ENCODE measurements at regions not wholly inside any gene's neighbourhood (a gene's known extent, or its start where the extent isn't known, plus 50 kb on each side); places are given as distances from the start of the nearest gene placed in this dataset.

GRCh38 chr6:88378639-88379038 is 212.5 kb upstream of the CNR1 start:
- no peaks in the 10 kb centered on the region for H3K9me3 ChIP-seq (ENCODE audit: control insufficient read depth in 2 of 3, low read length in 3 of 3)
- ATAC-seq (no peak), DNase-seq (no peak)
- Mint-ChIP-seq H3K27me3 (peaks cover 0 to 25% (median 8%) of the 10 kb centered on the region in 5 donors), H3K36me3 (no peaks in the 10 kb centered on the region), H3K27ac (no peak overlapping the region), H3K4me3 (no peak overlapping the region), H3K9me3 (peaks cover 0 to 1% (median 0%) of the 10 kb centered on the region in 11 donors), H3K4me1 (no peaks in the 10 kb centered on the region)
- CTCF ChIA-PET: no interaction called here
- POLR2A ChIA-PET: no interaction called here
- intact Hi-C loops (cut with micrococcal nuclease): no loop called here
- no peaks in the 10 kb centered on the region for H3K27me3 ChIP-seq (ENCODE audit: control insufficient read depth in 2 of 2, insufficient read depth in 2 of 2, low read length in 2 of 2)
- no peak overlapping the region for H3K4me3 ChIP-seq (ENCODE audit: low read length)
- H3K4me1 ChIP-seq (ENCODE audit: control insufficient read depth in 2 of 2, insufficient read depth in 2 of 2, low read length in 2 of 2): no peaks in the 10 kb centered on the region
- H3K27ac ChIP-seq (ENCODE audit: low read depth, low read length): no peak overlapping the region
- no peaks in the 10 kb centered on the region for H3K36me3 ChIP-seq (ENCODE audit: control insufficient read depth in 2 of 3, insufficient read depth in 3 of 3, low read length in 3 of 3)

- H3K36me3 ChIP-seq (ENCODE audit: control insufficient read depth in 2 of 3, insufficient read depth in 3 of 3, low read length in 3 of 3): no peaks in the 10 kb centered on the region
- intact Hi-C loops (cut with micrococcal nuclease): no loop called here
- ChIA-PET CTCF (no interaction called here), POLR2A (no interaction called here)
- no peak for DNase-seq
- H3K4me3 ChIP-seq (ENCODE audit: low read length): no peak overlapping the region
- H3K27me3 ChIP-seq (ENCODE audit: control insufficient read depth in 2 of 2, insufficient read depth in 2 of 2, low read length in 2 of 2): no peaks in the 10 kb centered on the region
- Mint-ChIP-seq H3K9me3 (peaks cover 0 to 1% (median 0%) of the 10 kb centered on the region in 11 donors), H3K27me3 (peaks cover 0 to 27% (median 7%) of the 10 kb centered on the region in 5 donors), H3K27ac (no peak overlapping the region), H3K4me3 (no peak overlapping the region), H3K36me3 (no peaks in the 10 kb centered on the region), H3K4me1 (no peaks in the 10 kb centered on the region)
- no peaks in the 10 kb centered on the region for H3K9me3 ChIP-seq (ENCODE audit: control insufficient read depth in 2 of 3, low read length in 3 of 3)
- no peak for ATAC-seq
- H3K27ac ChIP-seq (ENCODE audit: low read depth, low read length): no peak overlapping the region
- no peaks in the 10 kb centered on the region for H3K4me1 ChIP-seq (ENCODE audit: control insufficient read depth in 2 of 2, insufficient read depth in 2 of 2, low read length in 2 of 2)
These were observed 211.9 kb upstream of the CNR1 start for GRCh38 chr6:88377976-88378568.

- Histone ChIP-seq H3K4me1 (ENCODE audit: control insufficient read depth in 2 of 2, insufficient read depth in 2 of 2, low read length in 2 of 2) (no peaks in the 10 kb centered on the region), H3K36me3 (ENCODE audit: control insufficient read depth in 2 of 3, insufficient read depth in 3 of 3, low read length in 3 of 3) (no peaks in the 10 kb centered on the region), H3K4me3 (ENCODE audit: low read length) (no peak overlapping the region), H3K27ac (ENCODE audit: low read depth, low read length) (no peak overlapping the region), H3K9me3 (ENCODE audit: control insufficient read depth in 2 of 3, low read length in 3 of 3) (no peaks in the 10 kb centered on the region), H3K27me3 (ENCODE audit: control insufficient read depth in 2 of 2, insufficient read depth in 2 of 2, low read length in 2 of 2) (no peaks in the 10 kb centered on the region)
- ATAC-seq: no peak
- CTCF ChIA-PET: no interaction called here
- no peak overlapping the region for H3K27ac Mint-ChIP-seq
- no peak overlapping the region for H3K4me3 Mint-ChIP-seq
- H3K27me3 Mint-ChIP-seq: peaks cover 0 to 23% (median 4%) of the 10 kb centered on the region in 5 donors
- DNase-seq: no peak
- no peaks in the 10 kb centered on the region for H3K4me1 Mint-ChIP-seq
- no peaks in the 10 kb centered on the region for H3K9me3 Mint-ChIP-seq
- intact Hi-C loops (cut with micrococcal nuclease): no loop called here
- H3K36me3 Mint-ChIP-seq: no peaks in the 10 kb centered on the region
- POLR2A ChIA-PET: no interaction called here
These were observed 210.7 kb upstream of the CNR1 start for GRCh38 chr6:88376768-88377387.

GRCh38 chr6:88376197-88376596 is 210.1 kb upstream of the CNR1 start:
- Mint-ChIP-seq H3K36me3 (no peaks in the 10 kb centered on the region), H3K9me3 (no peaks in the 10 kb centered on the region), H3K27ac (no peak overlapping the region), H3K27me3 (peaks cover 0 to 29% (median 9%) of the 10 kb centered on the region in 5 donors), H3K4me3 (no peak overlapping the region), H3K4me1 (no peaks in the 10 kb centered on the region)
- H3K27ac ChIP-seq (ENCODE audit: low read depth, low read length): no peak overlapping the region
- ChIA-PET CTCF (no interaction called here), POLR2A (no interaction called here)
- intact Hi-C loops (cut with micrococcal nuclease): no loop called here
- H3K9me3 ChIP-seq (ENCODE audit: control insufficient read depth in 2 of 3, low read length in 3 of 3): no peaks in the 10 kb centered on the region
- no peaks in the 10 kb centered on the region for H3K4me1 ChIP-seq (ENCODE audit: control insufficient read depth in 2 of 2, insufficient read depth in 2 of 2, low read length in 2 of 2)
- H3K4me3 ChIP-seq (ENCODE audit: low read length): no peak overlapping the region
- no peaks in the 10 kb centered on the region for H3K27me3 ChIP-seq (ENCODE audit: control insufficient read depth in 2 of 2, insufficient read depth in 2 of 2, low read length in 2 of 2)
- no peak for ATAC-seq
- DNase-seq: no peak
- no peaks in the 10 kb centered on the region for H3K36me3 ChIP-seq (ENCODE audit: control insufficient read depth in 2 of 3, insufficient read depth in 3 of 3, low read length in 3 of 3)

GRCh38 chr6:88374553-88374952 is 208.4 kb upstream of the CNR1 start:
- H3K27me3 ChIP-seq (ENCODE audit: control insufficient read depth in 2 of 2, insufficient read depth in 2 of 2, low read length in 2 of 2): no peaks in the 10 kb centered on the region
- H3K4me1 ChIP-seq (ENCODE audit: control insufficient read depth in 2 of 2, insufficient read depth in 2 of 2, low read length in 2 of 2): no peaks in the 10 kb centered on the region
- ChIA-PET POLR2A (no interaction called here), CTCF (no interaction called here)
- H3K36me3 ChIP-seq (ENCODE audit: control insufficient read depth in 2 of 3, insufficient read depth in 3 of 3, low read length in 3 of 3): no peaks in the 10 kb centered on the region
- Mint-ChIP-seq H3K4me3 (no peak overlapping the region), H3K27me3 (peaks cover 0 to 38% (median 14%) of the 10 kb centered on the region in 5 donors), H3K9me3 (peaks cover 0 to 3% (median 0%) of the 10 kb centered on the region in 11 donors), H3K4me1 (no peaks in the 10 kb centered on the region), H3K27ac (no peak overlapping the region), H3K36me3 (no peaks in the 10 kb centered on the region)
- ATAC-seq: no peak
- H3K9me3 ChIP-seq (ENCODE audit: control insufficient read depth in 2 of 3, low read length in 3 of 3): no peaks in the 10 kb centered on the region
- intact Hi-C loops (cut with micrococcal nuclease): no loop called here
- DNase-seq: no peak
- H3K4me3 ChIP-seq (ENCODE audit: low read length): no peak overlapping the region
- no peak overlapping the region for H3K27ac ChIP-seq (ENCODE audit: low read depth, low read length)

GRCh38 chr6:88371480-88371879 is 205.3 kb upstream of the CNR1 start:
- H3K9me3 Mint-ChIP-seq: peaks cover 0 to 6% (median 0%) of the 10 kb centered on the region in 11 donors
- no peak for DNase-seq
- intact Hi-C loops (cut with micrococcal nuclease): no loop called here

GRCh38 chr6:88370127-88370710 is 204.1 kb upstream of the CNR1 start:
- no peak overlapping the region for H3K4me3 ChIP-seq (ENCODE audit: low read length)
- H3K27me3 ChIP-seq (ENCODE audit: control insufficient read depth in 2 of 2, insufficient read depth in 2 of 2, low read length in 2 of 2): no peaks in the 10 kb centered on the region
- ChIA-PET CTCF (no interaction called here), POLR2A (interaction anchor here (0.7 kb wide), 1 partner anchor 192 kb away, joined by 3 read pairs; no protein-coding TSS in a partner anchor)
- H3K4me3 Mint-ChIP-seq: no peak overlapping the region
- H3K36me3 ChIP-seq (ENCODE audit: control insufficient read depth in 2 of 3, insufficient read depth in 3 of 3, low read length in 3 of 3): no peaks in the 10 kb centered on the region
- no peaks in the 10 kb centered on the region for H3K36me3 Mint-ChIP-seq
- no peaks in the 10 kb centered on the region for H3K9me3 ChIP-seq (ENCODE audit: control insufficient read depth in 2 of 3, low read length in 3 of 3)
- peaks cover 0 to 6% (median 0%) of the 10 kb centered on the region in 11 donors for H3K9me3 Mint-ChIP-seq
- H3K27me3 Mint-ChIP-seq: peaks cover 0 to 47% (median 22%) of the 10 kb centered on the region in 5 donors
- ATAC-seq (no peak), DNase-seq (no peak)
- no peaks in the 10 kb centered on the region for H3K4me1 Mint-ChIP-seq
- H3K27ac ChIP-seq (ENCODE audit: low read depth, low read length): no peak overlapping the region
- H3K4me1 ChIP-seq (ENCODE audit: control insufficient read depth in 2 of 2, insufficient read depth in 2 of 2, low read length in 2 of 2): no peaks in the 10 kb centered on the region
- intact Hi-C loops (cut with micrococcal nuclease): no loop called here
- no peak overlapping the region for H3K27ac Mint-ChIP-seq

More at GRCh38 chr6:88371480-88371879, 205.3 kb upstream of the CNR1 start:
- Histone ChIP-seq H3K9me3 (ENCODE audit: control insufficient read depth in 2 of 3, low read length in 3 of 3) (no peaks in the 10 kb centered on the region), H3K36me3 (ENCODE audit: control insufficient read depth in 2 of 3, insufficient read depth in 3 of 3, low read length in 3 of 3) (no peaks in the 10 kb centered on the region), H3K4me3 (ENCODE audit: low read length) (no peak overlapping the region), H3K4me1 (ENCODE audit: control insufficient read depth in 2 of 2, insufficient read depth in 2 of 2, low read length in 2 of 2) (no peaks in the 10 kb centered on the region), H3K27me3 (ENCODE audit: control insufficient read depth in 2 of 2, insufficient read depth in 2 of 2, low read length in 2 of 2) (no peaks in the 10 kb centered on the region), H3K27ac (ENCODE audit: low read depth, low read length) (no peak overlapping the region)
- Mint-ChIP-seq H3K27ac (no peak overlapping the region), H3K36me3 (no peaks in the 10 kb centered on the region), H3K4me1 (no peaks in the 10 kb centered on the region), H3K27me3 (peaks cover 0 to 44% (median 21%) of the 10 kb centered on the region in 5 donors), H3K4me3 (no peak overlapping the region)
- ChIA-PET CTCF (no interaction called here), POLR2A (no interaction called here)
- ATAC-seq: no peak
